H9 (cell line): ENCODE measurements at regions not wholly inside any gene's neighbourhood (a gene's known extent, or its start where the extent isn't known, plus 50 kb on each side); places are given as distances from the start of the nearest gene placed in this dataset.

Source experiments
- DNase-seq: peaks from one replicate; pipeline ENCODE4 v3.0.0-alpha.2; 2017
- H2AFZ ChIP-seq: one replicate; pipeline ENCODE4 v1.6.1; 2013; ENCODE audit warnings: mild to moderate bottlenecking, low read length, control low read depth, moderate library complexity
- H2AK5ac ChIP-seq: 2 replicates; pipeline ENCODE4 v1.6.1; 2013; ENCODE audit warnings: low read length, control low read depth, mixed read lengths; ENCODE audit not compliant: insufficient read length
- H2BK120ac ChIP-seq: one replicate; pipeline ENCODE4 v1.6.1; 2013; ENCODE audit warnings: low read depth, mild to moderate bottlenecking, low read length, control low read depth, inconsistent platforms; ENCODE audit not compliant: poor library complexity, severe bottlenecking
- H2BK12ac ChIP-seq: 2 replicates; pipeline ENCODE4 v1.6.1; 2013; ENCODE audit warnings: low read length, control low read depth, mixed read lengths, low read depth; ENCODE audit not compliant: insufficient read length
- H2BK15ac ChIP-seq: 2 replicates; pipeline ENCODE4 v1.6.1; 2013; ENCODE audit warnings: low read depth, low read length, control low read depth
- H2BK20ac ChIP-seq: one replicate; pipeline ENCODE4 v1.6.1; 2013; ENCODE audit warnings: low read depth, mild to moderate bottlenecking, low read length, control low read depth, inconsistent platforms; ENCODE audit not compliant: poor library complexity, severe bottlenecking
- H2BK5ac ChIP-seq: 2 replicates; pipeline ENCODE4 v1.6.1; 2013; ENCODE audit warnings: low read length, control low read depth, mixed read lengths; ENCODE audit not compliant: insufficient read length
- H3K14ac ChIP-seq: 2 replicates; pipeline ENCODE4 v1.6.1; 2013; ENCODE audit warnings: low read length, control low read depth; ENCODE audit not compliant: insufficient read depth
- H3K18ac ChIP-seq: 2 replicates; pipeline ENCODE4 v1.6.1; 2013; ENCODE audit warnings: low read depth, mild to moderate bottlenecking, mixed read lengths, low read length, control low read depth; ENCODE audit not compliant: insufficient read length
- H3K23ac ChIP-seq: 2 replicates; pipeline ENCODE4 v1.6.1; 2013; ENCODE audit warnings: low read length, control low read depth, mixed read lengths, low read depth; ENCODE audit not compliant: insufficient read length
- H3K23me2 ChIP-seq: 2 replicates; pipeline ENCODE4 v1.6.1; 2013; ENCODE audit warnings: low read depth, mild to moderate bottlenecking, mixed read lengths, low read length, control low read depth; ENCODE audit not compliant: insufficient read length, poor library complexity, severe bottlenecking
- H3K27ac ChIP-seq: 2 replicates; pipeline ENCODE4 v1.5.1; 2013; ENCODE audit warnings: low read length, control low read depth, mixed read lengths, low read depth; ENCODE audit not compliant: insufficient read length
- H3K27me3 ChIP-seq: 2 replicates; pipeline ENCODE4 v1.6.1; 2013; ENCODE audit warnings: low read length, control low read depth, inconsistent platforms; ENCODE audit not compliant: insufficient read depth
- H3K4ac ChIP-seq: 2 replicates; pipeline ENCODE4 v1.6.1; 2013; ENCODE audit warnings: low read depth, mild to moderate bottlenecking, control low read depth, inconsistent platforms, low read length, moderate library complexity
- H3K4me1 ChIP-seq: 2 replicates; pipeline ENCODE4 v1.6.1; 2013; ENCODE audit warnings: low read length, control low read depth, inconsistent platforms; ENCODE audit not compliant: insufficient read depth
- H3K4me2 ChIP-seq: 2 replicates; pipeline ENCODE4 v1.6.1; 2013; ENCODE audit warnings: low read length, control low read depth, mixed read lengths; ENCODE audit not compliant: insufficient read length, insufficient read depth
- H3K56ac ChIP-seq: 2 replicates; pipeline ENCODE4 v1.6.1; 2013; ENCODE audit warnings: low read depth, mild to moderate bottlenecking, mixed read lengths, low read length, control low read depth; ENCODE audit not compliant: insufficient read length
- H3K79me1 ChIP-seq: 2 replicates; pipeline ENCODE4 v1.6.1; 2013; ENCODE audit warnings: low read depth, mild to moderate bottlenecking, moderate library complexity, low read length, control low read depth, inconsistent platforms; ENCODE audit not compliant: insufficient read depth, poor library complexity, severe bottlenecking
- H3K79me2 ChIP-seq: 2 replicates; pipeline ENCODE4 v1.6.1; 2013; ENCODE audit warnings: low read length, control low read depth, inconsistent platforms; ENCODE audit not compliant: insufficient read depth
- H3K9ac ChIP-seq: 2 replicates; pipeline ENCODE4 v1.6.1; 2013; ENCODE audit warnings: low read length, control low read depth, mixed read lengths; ENCODE audit not compliant: insufficient read length; ENCODE audit errors: extremely low read depth
- H3K9me3 ChIP-seq: one replicate; pipeline ENCODE4 v1.6.1; 2013; ENCODE audit warnings: low read depth, low read length, inconsistent platforms; ENCODE audit not compliant: control insufficient read depth
- H3T11ph ChIP-seq: one replicate; pipeline ENCODE4 v1.6.1; 2013; ENCODE audit warnings: mild to moderate bottlenecking, low read length, control low read depth, inconsistent platforms
- H4K20me1 ChIP-seq: one replicate; pipeline ENCODE4 v1.6.1; 2013; ENCODE audit not compliant: control insufficient read depth, insufficient read length, insufficient read depth
- H4K5ac ChIP-seq: 2 replicates; pipeline ENCODE4 v1.6.1; 2013; ENCODE audit warnings: low read depth, mild to moderate bottlenecking, mixed read lengths, low read length, control low read depth; ENCODE audit not compliant: insufficient read length
- H4K8ac ChIP-seq: replicated peaks from 2 replicates; pipeline ENCODE4 v1.6.1; 2013; ENCODE audit warnings: low read length, control low read depth, mixed read lengths, low read depth; ENCODE audit not compliant: insufficient read length
- H4K91ac ChIP-seq: 2 replicates; pipeline ENCODE4 v1.6.1; 2013; ENCODE audit warnings: low read depth, mild to moderate bottlenecking, moderate library complexity, mixed read lengths, low read length, control low read depth; ENCODE audit not compliant: insufficient read length
- H3K27ac Mint-ChIP-seq, 3 experiments: 2 replicates in 2 of 3; 3 replicates in 1 of 3; pipeline ENCODE4 v1.8.0; 2020 to 2021; ENCODE audit warnings: mixed read lengths in 3 of 3, mild to moderate bottlenecking in 1 of 3, moderate library complexity in 1 of 3
- H3K27me3 Mint-ChIP-seq: 2 replicates; pipeline ENCODE4 v1.8.0; 2021; ENCODE audit warnings: low read depth, mild to moderate bottlenecking, moderate library complexity, mixed read lengths
- H3K36me3 Mint-ChIP-seq, 3 experiments: 2 replicates in 2 of 3; 3 replicates in 1 of 3; pipeline ENCODE4 v1.8.0; 2020 to 2021; ENCODE audit warnings: low read depth in 3 of 3, mixed read lengths in 3 of 3; ENCODE audit not compliant: insufficient read depth in 1 of 3
- H3K4me1 Mint-ChIP-seq, 2 experiments: 2 replicates each; pipeline ENCODE4 v1.8.0; 2020; ENCODE audit warnings: mixed read lengths in 2 of 2
- H3K4me3 Mint-ChIP-seq, 2 experiments: 2 replicates in 1 of 2; 3 replicates in 1 of 2; pipeline ENCODE4 v1.8.0; 2020 to 2021; ENCODE audit warnings: mild to moderate bottlenecking in 2 of 2, mixed read lengths in 2 of 2, moderate library complexity in 1 of 2
- H3K9me3 Mint-ChIP-seq, 2 experiments: 2 replicates in 1 of 2; 3 replicates in 1 of 2; pipeline ENCODE4 v1.8.0; 2020; ENCODE audit warnings: mild to moderate bottlenecking in 2 of 2, mixed read lengths in 2 of 2, moderate library complexity in 1 of 2
- CTCF ChIP-seq: fragments of 200-600 bp; sonication (generic); conservative IDR thresholded peaks from 3 replicates; pipeline ENCODE4 v1.8.0; 2021; ENCODE audit warnings: antibody characterized with exemption, mild to moderate bottlenecking
- WGBS: extraction: QIAGEN DNeasy Blood & Tissue Kit; methylation state at CpG from one replicate; pipeline ENCODE4 v1.1.7; 2013; ENCODE audit warnings: missing lambda C conversion rate, low lambda C conversion rate, mixed read lengths; ENCODE audit not compliant: insufficient read length; ENCODE audit errors: extremely low coverage; 5-methylcytosine and 5-hydroxymethylcytosine counted together

- TF ChIP-seq CTCF = no peak
- Histone ChIP-seq H4K8ac (no peak overlapping the region), H3K23me2 (no peaks in the 10 kb centered on the region), H2BK12ac (no peak overlapping the region), H3K4me1 (no peaks in the 10 kb centered on the region), H3K4me2 (no peak overlapping the region), H3K23ac (no peak overlapping the region), H2BK20ac (no peak overlapping the region), H3K27ac (no peak overlapping the region), H3K79me2 (no peaks in the 10 kb centered on the region), H2BK5ac (no peak overlapping the region), H3K18ac (no peak overlapping the region), H3K9me3 (no peaks in the 10 kb centered on the region), H3K79me1 (no peaks in the 10 kb centered on the region), H3K56ac (no peak overlapping the region), H2AK5ac (no peak overlapping the region), H3K27me3 (no peaks in the 10 kb centered on the region), H4K5ac (no peak overlapping the region), H4K20me1 (no peaks in the 10 kb centered on the region), H3K14ac (no peak overlapping the region), H3K9ac (no peak overlapping the region), H2AFZ (no peak overlapping the region), H2BK120ac (no peak overlapping the region), H2BK15ac (no peak overlapping the region), H3K4ac (no peak overlapping the region), H4K91ac (no peak overlapping the region), H3T11ph (no peak overlapping the region)
- Mint-ChIP-seq H3K4me1 (no peaks in the 10 kb centered on the region), H3K36me3 (peaks cover 0 to 6% (median 0%) of the 10 kb centered on the region in 3 experiments; a peak in 2 of 7 replicates), H3K27ac (no peak overlapping the region), H3K4me3 (no peak overlapping the region), H3K27me3 (no peaks in the 10 kb centered on the region), H3K9me3 (no peaks in the 10 kb centered on the region; a peak in 1 of 5 replicates)
- no peak for DNase-seq
- WGBS = no CpG with 5 or more reads among the region's 1 CpG
Measured at GRCh38 chr12:91356405-91356804, 173.8 kb upstream of the DCN start.
